Stimulated activated effector memory CD8-positive, alpha-beta T cell treated with anti-CD3 and anti-CD28 coated beads, Interleukin-12 subunit alpha, Interleukin-12 subunit beta, amount 100 ng/mL, for 72 hours (primary cell): ENCODE measurements at regions not wholly inside any gene's neighbourhood (a gene's known extent, or its start where the extent isn't known, plus 50 kb on each side); places are given as distances from the start of the nearest gene placed in this dataset.
A peak's percentile ranks its signal among the peaks of the same experiment; 100 is the strongest.
"Not testable (repeated sequence)": the region's sequence is repeated elsewhere in the genome, so short reads cannot be mapped to it uniquely, and the experiment has no call there.

Experiments used
- ATAC-seq: fragments of 150-1000 bp; cut with Tn5 transposase; 2 replicates; pipeline ENCODE4 v1.10.0; 2021
- DNase-seq, 2 donors: peaks; one replicate each; pipeline ENCODE4 v3.0.0; 2021 to 2022; ENCODE audit warnings: low spot score in 2 of 2
- H3K27ac Mint-ChIP-seq: one replicate; pipeline ENCODE4 v1.8.0; 2022; ENCODE audit warnings: mild to moderate bottlenecking, mixed read lengths
- H3K36me3 Mint-ChIP-seq: one replicate; pipeline ENCODE4 v1.8.0; 2022; ENCODE audit warnings: mild to moderate bottlenecking, mixed read lengths
- H3K4me1 Mint-ChIP-seq: one replicate; pipeline ENCODE4 v1.8.0; 2022; ENCODE audit warnings: mixed read lengths
- H3K4me3 Mint-ChIP-seq: one replicate; pipeline ENCODE4 v1.8.0; 2022; ENCODE audit warnings: mild to moderate bottlenecking, mixed read lengths
- H3K9me3 Mint-ChIP-seq: one replicate; pipeline ENCODE4 v1.8.0; 2022; ENCODE audit warnings: mixed read lengths

DNA sequence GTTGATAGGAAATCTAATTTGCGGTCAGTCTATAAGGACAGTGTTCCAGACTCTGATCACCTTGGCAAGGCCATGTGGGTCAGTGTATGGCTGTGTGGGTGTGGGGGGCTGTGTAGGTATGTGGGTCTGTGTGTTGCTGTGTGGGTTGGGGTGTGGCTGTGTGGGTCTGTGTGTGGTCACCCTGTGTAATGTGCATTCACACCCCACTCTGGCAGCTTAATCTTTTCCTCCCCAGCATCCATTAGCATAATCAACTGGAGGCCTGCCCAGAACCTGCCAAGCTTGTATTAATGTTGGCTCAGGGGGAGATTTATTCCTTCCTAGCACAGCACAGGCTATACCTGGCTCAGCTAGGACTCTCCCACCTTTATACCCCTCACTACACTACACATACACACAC lies 203.2 kb downstream of the TUBA3C start:
- peak; percentile 45 for ATAC-seq
- Mint-ChIP-seq H3K27ac (no peak overlapping the region), H3K4me3 (no peak overlapping the region)

DNA sequence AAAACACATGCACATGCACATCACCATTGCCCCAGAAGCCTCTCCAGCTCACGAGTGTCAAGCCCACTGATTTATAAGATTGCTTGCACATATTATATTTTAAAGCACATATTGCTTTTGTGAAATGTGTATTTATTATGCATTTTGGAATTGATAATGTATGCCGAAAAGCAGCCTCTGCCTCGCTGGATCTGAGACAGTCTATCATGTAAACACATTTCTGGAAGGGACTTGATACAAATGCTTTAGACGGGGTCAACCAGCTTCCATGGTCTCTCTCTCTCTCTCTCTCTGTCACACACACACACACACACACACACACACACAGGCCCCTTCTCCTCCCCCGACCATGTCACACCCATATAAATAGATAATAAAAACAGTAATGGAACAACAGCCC lies 203.8 kb downstream of the TUBA3C start:
- Mint-ChIP-seq H3K9me3 (peaks cover 5% of the 10 kb centered on the region), H3K36me3 (no peaks in the 10 kb centered on the region), H3K27ac (no peak overlapping the region), H3K4me3 (no peak overlapping the region), H3K4me1 (no peaks in the 10 kb centered on the region)
- no peak for DNase-seq
- ATAC-seq = no peak

More for the DNA sequence above, 203.2 kb downstream of the TUBA3C start:
- DNase-seq = no peak
- peaks cover 5% of the 10 kb centered on the region for H3K9me3 Mint-ChIP-seq
- no peaks in the 10 kb centered on the region for H3K4me1 Mint-ChIP-seq
- H3K36me3 Mint-ChIP-seq = no peaks in the 10 kb centered on the region

DNA sequence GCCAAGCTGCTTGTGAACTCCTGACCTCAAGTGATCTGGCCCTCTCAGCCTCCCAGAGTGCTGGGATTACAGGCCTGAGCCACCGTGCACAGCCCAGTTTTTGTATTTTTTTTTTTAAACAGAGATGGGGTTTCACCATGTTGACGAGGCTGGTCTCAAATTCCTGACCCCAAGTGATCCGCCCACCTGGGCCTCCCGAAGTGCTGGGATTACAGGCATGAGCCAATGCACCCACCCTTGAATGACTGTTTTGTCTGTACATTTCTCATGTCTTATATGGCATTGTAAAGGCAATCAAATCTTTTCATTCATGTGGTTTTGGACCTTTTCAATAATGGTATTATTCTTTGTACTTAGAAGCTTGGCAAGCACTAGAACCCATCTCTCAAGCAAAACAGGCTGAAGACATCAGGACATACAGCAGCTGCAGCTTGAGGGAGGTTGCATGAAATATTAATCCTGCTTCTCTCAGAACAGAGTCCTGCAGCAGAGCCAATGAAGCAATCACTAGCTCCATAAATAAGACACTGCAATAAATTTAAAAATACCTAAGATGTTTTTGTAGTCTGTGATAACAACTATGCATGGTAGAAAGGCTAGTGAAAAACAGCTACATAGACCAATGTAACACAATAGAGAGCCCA lies 209.9 kb downstream of the TUBA3C start:
- Mint-ChIP-seq H3K4me3 (no peak overlapping the region), H3K9me3 (peaks cover 3% of the 10 kb centered on the region), H3K36me3 (no peaks in the 10 kb centered on the region), H3K4me1 (no peaks in the 10 kb centered on the region), H3K27ac (no peak overlapping the region)
- ATAC-seq (no peak), DNase-seq (no peak)

DNA sequence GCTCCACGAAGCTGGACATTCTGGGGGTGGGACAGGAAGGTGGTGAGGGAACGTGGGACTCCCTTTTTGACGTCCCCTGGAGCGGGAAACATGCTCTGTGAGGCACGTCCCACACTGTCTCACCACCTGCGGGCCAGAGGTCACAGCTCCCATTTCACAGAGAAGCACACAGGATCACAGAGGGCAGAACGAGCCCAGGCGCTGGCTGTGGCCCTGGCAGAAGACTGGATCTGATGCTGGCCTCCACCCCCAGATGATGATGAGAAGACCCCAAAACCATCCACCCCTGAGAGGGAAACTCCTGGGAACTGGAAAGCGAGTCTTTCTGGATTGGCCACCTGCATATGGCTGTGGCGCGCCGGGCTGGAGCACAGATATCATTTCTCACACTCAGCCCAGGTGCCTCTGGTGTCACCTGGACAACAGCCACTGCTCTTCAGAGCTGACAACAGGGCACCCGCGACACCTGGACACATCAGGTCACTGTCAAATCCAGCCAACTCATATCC lies 216.2 kb downstream of the TUBA3C start:
- H3K9me3 Mint-ChIP-seq = no peaks in the 10 kb centered on the region

DNA sequence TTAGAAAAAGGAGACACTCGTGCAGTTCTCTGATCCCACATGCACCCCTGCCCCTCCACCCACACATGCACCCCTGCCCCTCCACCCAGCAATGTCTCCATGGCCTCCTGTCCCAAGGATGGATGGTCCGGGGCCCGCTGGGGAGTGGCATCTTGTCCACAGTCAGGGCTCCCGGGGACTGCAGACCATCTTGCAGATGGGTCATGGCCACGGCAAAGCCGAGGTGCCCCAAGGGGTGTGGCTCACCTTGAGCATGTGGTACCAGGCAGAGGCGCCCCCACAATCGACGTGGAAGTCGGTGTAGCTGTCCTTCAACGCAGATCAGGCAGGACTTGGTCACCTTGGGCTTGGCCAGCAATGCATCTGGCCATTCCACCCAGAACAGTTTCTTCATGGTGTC lies 216.7 kb downstream of the TUBA3C start:
- Mint-ChIP-seq H3K4me1 (no peaks in the 10 kb centered on the region), H3K36me3 (no peaks in the 10 kb centered on the region), H3K4me3 (no peak overlapping the region), H3K27ac (no peak overlapping the region), H3K9me3 (no peaks in the 10 kb centered on the region)
- no peak for DNase-seq
- no peak for ATAC-seq

More for the DNA sequence above, 216.2 kb downstream of the TUBA3C start:
- DNase-seq = no peak
- no peaks in the 10 kb centered on the region for H3K4me1 Mint-ChIP-seq
- H3K4me3 Mint-ChIP-seq = no peak overlapping the region
- no peak overlapping the region for H3K27ac Mint-ChIP-seq
- no peaks in the 10 kb centered on the region for H3K36me3 Mint-ChIP-seq
- ATAC-seq = no peak

DNA sequence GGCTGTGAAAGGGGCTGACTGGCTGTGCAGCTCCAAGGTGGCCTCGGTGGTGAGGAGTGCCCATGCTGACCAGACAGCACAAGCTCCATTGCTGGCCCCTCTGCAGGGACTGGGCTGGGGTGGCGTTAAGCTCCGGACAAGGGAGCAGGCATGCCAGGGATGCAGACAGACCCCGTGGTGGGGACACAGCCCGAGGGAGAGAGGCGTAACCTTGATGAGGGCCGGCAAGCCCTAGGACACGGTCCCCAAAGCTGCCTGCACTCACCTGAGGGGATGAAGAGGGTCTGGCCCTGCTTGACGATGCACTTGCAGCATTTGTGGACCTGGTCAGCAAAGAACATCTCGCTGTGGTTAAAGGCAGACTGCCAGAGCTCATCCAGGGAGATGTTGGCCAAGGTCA lies 217.9 kb downstream of the TUBA3C start:
- not testable (repeated sequence) for H3K36me3 Mint-ChIP-seq

DNA sequence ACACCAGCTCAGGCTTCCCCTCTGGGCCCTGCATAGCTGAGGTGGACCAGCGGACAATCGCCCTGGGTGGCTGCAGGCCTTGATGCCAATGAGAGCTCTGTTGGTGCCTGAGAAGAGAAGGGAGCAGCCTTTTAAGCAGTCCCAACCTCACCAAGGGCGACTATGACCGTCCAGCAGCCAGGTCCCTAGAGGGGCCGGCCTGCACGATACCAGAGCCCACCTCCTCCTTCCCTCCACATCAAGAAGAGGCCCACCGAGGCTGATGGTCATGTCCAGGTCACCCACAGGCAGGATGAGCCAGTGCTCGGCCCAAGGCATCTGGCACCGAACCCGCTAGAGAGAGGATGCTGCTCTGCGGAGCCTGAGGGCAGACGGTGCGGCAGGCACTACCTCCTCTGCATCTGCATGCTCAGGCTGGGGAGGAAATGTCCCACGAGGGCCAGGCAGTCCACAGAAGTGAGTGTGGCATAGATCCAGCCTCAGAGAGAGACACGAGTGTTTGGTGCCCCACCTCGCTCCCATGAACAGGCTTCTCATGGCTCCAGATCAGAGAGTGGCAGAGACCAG lies 219.4 kb downstream of the TUBA3C start:
- Mint-ChIP-seq H3K4me1 (no peaks in the 10 kb centered on the region), H3K36me3 (no peaks in the 10 kb centered on the region)

More for the DNA sequence above, 217.9 kb downstream of the TUBA3C start:
- H3K27ac Mint-ChIP-seq, DNase-seq, ATAC-seq, H3K9me3 Mint-ChIP-seq, H3K4me3 Mint-ChIP-seq, H3K4me1 Mint-ChIP-seq: not testable (repeated sequence)

DNA sequence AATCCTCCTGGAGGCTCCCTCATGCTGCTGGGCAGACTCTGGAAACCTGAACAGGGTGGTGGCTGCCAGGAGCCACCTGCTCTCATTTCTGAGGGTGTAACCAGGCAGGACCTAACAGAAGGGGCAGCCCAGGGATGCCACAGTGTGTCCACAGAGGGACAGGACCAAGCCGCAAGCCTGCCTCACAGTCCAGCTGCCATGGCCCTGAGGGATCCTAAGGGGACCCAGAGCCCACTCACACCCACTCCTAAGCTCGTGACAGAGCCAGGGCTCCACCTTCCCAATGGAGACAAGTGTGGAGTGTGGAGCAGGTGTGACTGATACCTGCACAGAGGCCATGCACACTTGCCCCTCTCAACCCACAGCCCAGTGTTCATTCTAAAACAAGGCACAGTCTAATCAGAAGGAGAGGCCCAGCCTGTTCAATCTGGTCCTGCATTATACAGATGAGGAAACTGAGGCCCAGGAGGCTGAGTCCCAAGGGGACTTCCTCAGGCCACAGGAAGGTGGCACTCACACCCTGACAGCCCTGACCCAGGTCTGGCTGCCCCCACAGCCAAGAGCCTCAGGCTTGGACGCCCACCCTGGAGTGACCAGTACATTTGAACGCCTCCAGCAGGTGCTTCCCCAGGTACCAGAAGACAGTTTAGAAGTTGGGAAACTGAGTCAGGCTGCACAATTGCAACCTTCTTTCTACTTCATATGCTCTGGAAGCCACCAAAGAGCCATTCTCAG lies 220.1 kb downstream of the TUBA3C start:
- Mint-ChIP-seq H3K9me3 (peaks cover 6% of the 10 kb centered on the region), H3K4me3 (no peak overlapping the region), H3K36me3 (no peaks in the 10 kb centered on the region), H3K27ac (no peak overlapping the region), H3K4me1 (no peaks in the 10 kb centered on the region)
- no peak for ATAC-seq
- no peak for DNase-seq

More for the DNA sequence above, 219.4 kb downstream of the TUBA3C start:
- Mint-ChIP-seq H3K4me3 (no peak overlapping the region), H3K27ac (no peak overlapping the region), H3K9me3 (no peaks in the 10 kb centered on the region)
- ATAC-seq (no peak), DNase-seq (no peak)

DNA sequence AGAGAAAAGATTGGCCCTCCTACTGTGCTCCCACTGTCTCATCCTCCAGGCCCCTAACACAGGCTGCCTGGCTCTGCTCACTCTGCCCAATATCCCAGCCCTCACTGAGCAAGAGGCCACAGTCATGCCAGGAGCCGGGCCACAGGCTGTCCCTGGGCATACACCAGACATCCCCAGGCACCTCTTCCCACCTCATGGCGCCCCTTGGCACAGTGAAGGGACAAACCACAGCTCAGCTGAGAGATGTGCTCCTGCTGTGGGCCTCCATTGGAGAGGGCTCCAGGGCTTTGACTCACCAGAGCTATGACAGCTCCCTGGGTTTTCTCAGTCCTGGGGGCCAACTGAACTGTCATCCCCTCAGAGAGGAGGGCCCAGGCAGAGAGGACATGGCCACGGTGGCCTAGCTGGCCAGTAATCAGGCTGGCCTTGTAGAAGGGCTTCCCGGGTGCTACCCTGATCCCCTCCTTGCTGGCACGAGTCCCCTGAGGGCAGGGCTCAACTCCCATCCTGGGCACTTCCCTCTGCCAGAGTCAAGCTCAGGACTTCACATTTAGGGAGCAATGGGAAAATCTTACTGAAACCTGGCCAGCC lies 220.9 kb downstream of the TUBA3C start:
- no peak overlapping the region for H3K4me3 Mint-ChIP-seq
- H3K36me3 Mint-ChIP-seq = no peaks in the 10 kb centered on the region
- no peak overlapping the region for H3K27ac Mint-ChIP-seq
- peaks cover 12% of the 10 kb centered on the region for H3K9me3 Mint-ChIP-seq
- DNase-seq (no peak), ATAC-seq (no peak)
- no peaks in the 10 kb centered on the region for H3K4me1 Mint-ChIP-seq

DNA sequence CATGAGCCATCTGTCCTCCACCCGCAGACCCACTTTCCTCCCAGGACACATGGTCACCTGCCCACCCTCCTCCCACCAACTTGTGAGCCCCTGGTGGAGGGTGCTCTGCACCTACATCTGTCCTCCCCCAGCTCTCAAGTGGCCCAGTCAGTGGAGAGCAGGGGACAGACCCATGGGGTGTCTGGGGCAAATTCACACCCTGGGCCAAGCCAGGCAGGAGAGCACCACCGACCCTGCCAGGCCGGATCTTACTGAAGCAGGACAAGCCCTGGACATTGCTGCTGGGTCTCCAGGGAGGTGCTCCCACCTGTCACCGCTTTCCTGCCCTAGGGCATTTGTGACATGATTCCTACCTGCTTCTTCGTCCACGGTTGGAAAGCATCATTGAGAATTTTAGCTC lies 221.6 kb downstream of the TUBA3C start:
- Mint-ChIP-seq H3K9me3 (peaks cover 12% of the 10 kb centered on the region), H3K27ac (no peak overlapping the region)

DNA sequence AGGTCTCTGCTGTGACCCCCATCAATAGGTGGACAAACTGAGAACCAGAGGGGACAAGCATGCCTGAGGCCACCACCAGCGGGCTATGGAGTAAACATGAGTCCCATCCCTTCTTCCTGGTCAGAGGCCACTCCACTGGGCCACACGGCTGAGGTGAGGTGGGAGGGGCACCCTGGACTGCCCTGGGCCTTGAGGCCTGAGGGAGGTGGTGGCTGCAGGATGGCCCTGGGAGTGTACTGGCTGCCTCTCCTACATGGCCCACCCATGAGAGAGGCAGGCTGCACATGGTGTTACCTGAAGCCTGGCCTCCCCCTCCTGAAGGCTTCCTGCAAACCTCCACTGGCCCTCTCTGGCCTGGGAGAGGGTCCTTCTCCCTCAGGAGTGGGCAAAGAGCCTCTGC lies 222.4 kb downstream of the TUBA3C start:
- Mint-ChIP-seq H3K4me3 (no peak overlapping the region), H3K9me3 (peaks cover 12% of the 10 kb centered on the region), H3K36me3 (no peaks in the 10 kb centered on the region), H3K27ac (no peak overlapping the region), H3K4me1 (no peaks in the 10 kb centered on the region)
- ATAC-seq = no peak
- no peak for DNase-seq

More for the DNA sequence above, 221.6 kb downstream of the TUBA3C start:
- no peak overlapping the region for H3K4me3 Mint-ChIP-seq
- H3K4me1 Mint-ChIP-seq = no peaks in the 10 kb centered on the region
- no peak for ATAC-seq
- DNase-seq = no peak
- no peaks in the 10 kb centered on the region for H3K36me3 Mint-ChIP-seq

DNA sequence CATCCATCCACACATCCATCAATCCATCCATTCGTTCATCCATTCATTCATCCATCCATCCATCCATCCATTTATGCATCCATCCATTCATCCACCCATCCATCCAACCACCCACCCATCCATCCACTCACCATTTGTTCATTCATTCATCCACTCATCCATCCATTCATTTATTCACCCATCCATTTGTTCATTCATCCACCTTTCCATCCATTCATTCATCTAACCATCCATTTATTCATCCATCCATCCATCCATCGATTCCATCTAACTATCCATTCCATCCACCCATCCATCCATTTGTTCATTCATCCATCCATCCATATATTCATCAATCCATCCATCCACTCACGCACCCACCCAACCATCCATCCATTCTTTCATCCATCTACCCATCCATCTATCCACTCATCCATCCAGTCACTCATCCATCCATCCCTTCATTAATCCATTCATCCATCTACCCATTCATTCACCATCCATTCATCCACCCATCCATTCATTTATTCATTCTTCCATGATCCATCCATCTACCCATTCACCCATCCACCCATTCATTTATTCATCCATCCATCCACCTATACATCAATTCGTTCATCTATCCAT lies 225.0 kb downstream of the TUBA3C start:
- no peak overlapping the region for H3K27ac Mint-ChIP-seq
- no peak overlapping the region for H3K4me3 Mint-ChIP-seq
- DNase-seq (no peak), ATAC-seq (no peak)
- H3K36me3 Mint-ChIP-seq = no peaks in the 10 kb centered on the region
- H3K9me3 Mint-ChIP-seq = peaks cover 12% of the 10 kb centered on the region
- no peaks in the 10 kb centered on the region for H3K4me1 Mint-ChIP-seq

DNA sequence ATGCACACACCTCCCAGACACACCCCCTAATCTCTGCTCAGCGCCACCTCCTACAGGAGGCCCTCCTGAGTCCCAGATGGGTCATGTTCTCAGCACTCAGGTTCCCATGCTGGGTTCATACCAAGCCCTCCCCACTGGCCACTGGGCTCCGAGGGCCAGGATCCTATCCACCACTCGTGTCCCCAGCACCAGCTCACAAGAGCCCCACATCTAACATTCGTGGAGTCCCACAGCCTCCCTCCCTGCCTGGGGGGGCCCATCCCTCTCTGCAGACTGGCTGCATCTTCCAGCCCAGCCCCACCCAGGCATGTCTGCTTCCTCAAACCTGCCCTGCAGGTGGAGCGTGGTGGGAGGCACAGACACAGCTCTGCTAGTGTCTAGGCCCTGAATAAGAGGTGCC lies 227.4 kb downstream of the TUBA3C start:
- Mint-ChIP-seq H3K36me3 (no peaks in the 10 kb centered on the region), H3K4me3 (no peak overlapping the region), H3K4me1 (no peaks in the 10 kb centered on the region), H3K27ac (no peak overlapping the region), H3K9me3 (peaks cover 12% of the 10 kb centered on the region)
- DNase-seq (no peak), ATAC-seq (no peak)

DNA sequence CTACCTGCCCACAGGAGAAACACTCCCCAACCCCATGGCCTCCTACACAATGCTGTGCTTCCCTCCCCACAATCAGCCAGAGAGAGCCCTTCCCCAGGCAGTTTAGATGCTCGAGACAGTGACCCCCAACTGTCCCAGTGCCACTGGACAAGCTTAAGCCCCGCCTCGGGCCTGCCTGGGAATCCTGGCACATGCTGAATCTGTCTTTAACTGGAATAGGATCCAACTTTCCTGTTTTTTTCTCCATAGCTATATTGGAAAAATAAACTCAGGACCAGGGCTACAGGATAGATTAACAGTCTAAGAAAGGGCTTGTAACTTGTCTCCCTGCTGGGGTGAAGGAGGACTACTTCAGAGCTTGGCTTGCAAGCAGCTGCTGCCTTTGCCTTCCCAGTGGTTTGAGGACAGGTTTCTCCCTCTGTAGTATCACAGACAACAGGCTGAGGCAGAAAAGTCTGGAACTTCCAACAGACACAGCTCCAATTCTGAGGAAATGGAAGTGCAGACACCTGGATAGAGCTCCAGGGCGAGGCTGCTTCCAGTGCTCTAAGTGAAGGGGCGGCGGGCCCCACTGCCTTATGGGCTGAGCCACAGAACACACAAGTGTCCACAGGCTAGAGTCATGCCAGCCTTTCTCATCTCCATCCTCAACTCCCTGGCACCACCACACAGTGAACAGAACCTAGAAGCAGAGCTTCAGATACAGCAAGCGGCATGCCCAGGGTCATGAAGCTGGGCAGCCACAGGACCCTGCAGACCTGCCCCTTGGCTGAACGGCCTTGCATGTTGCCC lies 228.3 kb downstream of the TUBA3C start:
- peak; percentile 2 for ATAC-seq
- H3K36me3 Mint-ChIP-seq = no peaks in the 10 kb centered on the region
- no peaks in the 10 kb centered on the region for H3K4me1 Mint-ChIP-seq
- no peak overlapping the region for H3K27ac Mint-ChIP-seq
- no peak for DNase-seq
- peaks cover 12% of the 10 kb centered on the region for H3K9me3 Mint-ChIP-seq
- H3K4me3 Mint-ChIP-seq = no peak overlapping the region
